IPS-11a (cell line): ENCODE measurements at regions not wholly inside any gene's neighbourhood (a gene's known extent, or its start where the extent isn't known, plus 50 kb on each side); places are given as distances from the start of the nearest gene placed in this dataset.
"Not testable (repeated sequence)": the region's sequence is repeated elsewhere in the genome, so short reads cannot be mapped to it uniquely, and the experiment has no call there.

ENCODE experiments used
- H3K4me3 ChIP-seq: one replicate; pipeline ENCODE4 v1.5.1; 2013; ENCODE audit warnings: low read depth, low read length, control low read depth

DNA sequence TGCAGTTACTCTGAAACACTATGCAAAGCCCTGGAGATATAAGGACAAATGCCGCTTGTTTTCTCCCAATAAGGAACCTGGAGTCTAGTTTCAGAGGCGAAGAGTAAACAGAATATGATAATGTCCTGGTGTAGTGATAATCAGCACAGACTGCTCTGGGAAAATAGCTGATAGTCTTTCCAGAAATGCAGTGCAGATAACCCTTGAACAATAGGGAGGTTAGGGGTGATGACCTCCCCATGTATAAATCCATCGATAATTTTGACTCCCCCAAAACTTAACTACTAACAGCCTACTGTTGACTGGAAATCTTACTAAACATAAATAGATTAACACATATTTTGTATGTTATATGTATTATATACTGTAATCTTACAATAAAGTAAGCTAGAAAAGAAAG lies 1280.9 kb upstream of the TENM3 start:
- H3K4me3 ChIP-seq = no peak overlapping the region

- no peak overlapping the region for H3K4me3 ChIP-seq
Measured at GRCh38 chr4:180966312-180966711, 1276.9 kb upstream of the TENM3 start.

DNA sequence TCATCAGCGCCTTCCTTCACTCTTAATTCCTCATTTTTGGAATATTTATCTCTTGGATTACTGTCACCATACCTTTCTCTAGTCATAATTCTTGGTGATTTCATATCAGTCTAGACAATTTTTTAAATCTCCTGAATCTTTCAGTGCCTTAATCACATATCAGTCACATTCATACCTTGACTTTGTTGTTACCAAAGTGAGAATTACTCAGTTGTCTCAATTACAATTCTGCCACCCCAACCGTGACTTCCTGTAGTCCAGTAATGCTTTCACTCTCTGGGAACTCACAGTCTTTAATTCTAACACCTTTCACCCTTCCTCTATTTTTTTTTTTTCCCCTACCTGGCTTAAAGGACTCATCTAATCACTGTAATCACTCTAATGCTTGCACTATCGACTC lies 1275.3 kb upstream of the TENM3 start:
- no peak overlapping the region for H3K4me3 ChIP-seq

DNA sequence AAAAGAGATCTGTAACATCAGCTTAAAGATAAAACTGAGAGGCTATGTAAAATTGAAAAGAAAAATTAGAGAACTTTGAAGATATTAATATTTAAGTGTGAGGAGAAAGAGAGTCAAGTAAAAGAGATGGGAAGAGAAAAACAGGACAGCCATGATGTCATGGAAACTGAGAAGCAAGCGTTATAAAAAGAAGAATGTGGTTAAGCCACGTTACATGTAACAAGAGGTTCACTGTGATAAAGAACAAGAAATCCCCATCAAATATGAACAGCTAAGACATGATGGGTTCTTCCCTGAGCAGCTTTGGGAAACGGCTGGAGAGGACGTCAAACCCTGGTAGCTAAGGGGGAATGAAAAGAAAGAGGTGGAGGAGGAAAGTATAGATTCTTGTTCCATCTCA lies 1269.3 kb upstream of the TENM3 start:
- no peak overlapping the region for H3K4me3 ChIP-seq

- H3K4me3 ChIP-seq = no peak overlapping the region
Measured at GRCh38 chr4:180990931-180991330, 1252.3 kb upstream of the TENM3 start.

DNA sequence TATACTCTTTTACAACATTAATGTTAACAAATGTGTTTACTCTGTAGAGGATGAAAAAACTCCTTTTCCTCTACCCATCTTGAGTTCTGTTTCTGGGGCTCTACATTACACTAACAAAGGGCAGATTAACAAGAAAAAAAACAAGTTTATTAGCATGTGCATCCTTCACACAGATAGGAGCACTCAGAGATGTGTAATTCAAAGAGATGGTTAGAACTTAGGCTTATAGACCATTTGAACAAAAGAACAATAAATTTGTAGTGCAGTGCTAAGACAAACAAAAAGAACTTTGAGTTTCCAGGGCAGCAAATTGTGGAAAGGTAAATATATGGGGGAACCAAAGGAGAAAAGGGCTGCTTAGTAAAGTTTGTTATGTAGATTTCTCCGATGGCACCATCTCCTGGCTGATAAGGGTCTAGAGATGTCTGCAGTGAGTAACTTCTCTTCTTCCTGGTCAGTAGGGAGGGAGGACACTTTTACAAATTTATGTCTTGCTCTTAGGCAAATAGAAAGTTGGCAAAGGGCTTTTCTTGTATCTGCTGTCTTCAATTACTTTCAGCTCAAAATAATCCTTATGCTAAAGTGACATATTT lies 1249.9 kb upstream of the TENM3 start:
- no peak overlapping the region for H3K4me3 ChIP-seq

GRCh38 chr4:180994722-180995121 lies 1248.5 kb upstream of the TENM3 start:
- no peak overlapping the region for H3K4me3 ChIP-seq

- H3K4me3 ChIP-seq = no peak overlapping the region
Measured at GRCh38 chr4:180999217-180999616, 1244.0 kb upstream of the TENM3 start.

- H3K4me3 ChIP-seq = no peak overlapping the region
Measured at GRCh38 chr4:181004056-181004455, 1239.1 kb upstream of the TENM3 start.

DNA sequence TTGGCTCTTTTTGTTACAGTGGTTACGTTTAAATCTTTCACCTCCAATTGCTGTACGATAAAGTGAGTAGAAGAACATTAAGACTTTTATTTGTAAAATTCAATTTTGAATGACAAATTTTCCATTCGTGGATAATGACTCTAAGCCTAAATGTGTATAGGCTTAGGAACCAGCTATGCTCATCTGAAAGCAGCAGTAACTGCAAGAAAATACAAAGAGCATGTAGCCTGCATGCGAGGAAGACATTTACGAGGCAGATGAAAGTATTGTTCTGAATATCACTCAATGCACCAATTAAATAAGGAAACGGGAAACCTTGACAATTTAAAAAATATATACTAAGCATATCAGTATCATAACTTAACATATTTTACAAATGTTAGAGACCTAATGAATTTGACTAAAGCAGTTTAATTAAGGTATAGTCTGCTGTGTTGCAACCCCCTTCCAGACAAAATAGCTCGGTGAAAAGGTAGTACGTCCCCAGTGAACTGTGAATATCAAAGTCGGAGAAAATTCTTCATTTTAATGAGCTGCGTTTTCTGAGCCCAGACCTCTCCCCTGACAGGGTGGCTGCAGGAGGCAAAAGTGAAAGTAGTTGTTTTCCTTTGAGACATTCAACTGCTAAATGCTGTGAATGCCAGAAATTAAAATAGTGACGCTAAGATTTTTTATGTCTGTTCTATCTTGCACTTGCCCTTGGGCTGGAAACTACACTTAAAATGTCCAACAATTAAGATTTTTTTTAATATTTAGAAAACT lies 1236.5 kb upstream of the TENM3 start:
- H3K4me3 ChIP-seq = no peak overlapping the region

- H3K4me3 ChIP-seq = no peak overlapping the region
Measured at GRCh38 chr4:181007751-181008150, 1235.5 kb upstream of the TENM3 start.

- no peak overlapping the region for H3K4me3 ChIP-seq
Measured at GRCh38 chr4:181008164-181008563, 1235.0 kb upstream of the TENM3 start.

- H3K4me3 ChIP-seq = no peak overlapping the region
Measured at GRCh38 chr4:181013162-181013561, 1230.0 kb upstream of the TENM3 start.

GRCh38 chr4:181017038-181017437 lies 1226.2 kb upstream of the TENM3 start:
- H3K4me3 ChIP-seq = no peak overlapping the region

DNA sequence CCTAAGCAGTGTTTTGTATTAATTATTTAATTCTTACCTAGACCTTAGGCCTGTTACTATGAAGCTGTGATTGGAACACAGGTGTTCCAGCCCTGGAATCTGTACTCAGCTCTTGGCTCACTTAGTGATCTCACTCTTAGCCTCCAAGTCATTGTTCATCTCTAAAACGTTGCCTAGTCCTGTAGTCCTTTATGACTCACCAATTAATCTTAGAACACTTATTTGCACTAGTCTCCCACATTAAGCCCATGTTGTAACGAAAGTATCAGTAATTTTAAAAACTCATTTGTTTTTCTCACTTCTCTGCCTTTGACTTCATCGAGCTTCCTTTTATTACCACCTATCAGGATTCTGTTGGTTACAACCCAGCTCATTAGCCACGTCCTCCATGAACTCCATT lies 1224.7 kb upstream of the TENM3 start:
- no peak overlapping the region for H3K4me3 ChIP-seq

DNA sequence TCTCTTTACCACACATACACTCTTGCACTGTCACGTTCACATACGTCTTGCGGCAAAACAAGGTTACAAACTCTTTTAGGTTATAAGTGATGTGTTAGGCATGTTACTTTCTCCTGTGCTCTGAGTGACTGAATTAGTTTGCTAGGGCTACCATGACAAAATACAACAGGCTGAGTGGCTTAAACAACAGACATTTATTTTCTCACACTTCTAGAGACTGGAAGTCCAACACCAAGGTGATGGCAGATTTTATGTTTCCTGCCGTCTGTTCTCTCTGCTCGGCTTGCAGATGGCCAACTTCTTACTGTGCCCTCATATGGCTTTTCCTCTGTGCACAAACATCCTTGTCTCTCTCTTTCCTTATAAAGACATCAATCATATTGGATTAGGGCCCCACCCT lies 1224.3 kb upstream of the TENM3 start:
- H3K4me3 ChIP-seq = no peak overlapping the region

DNA sequence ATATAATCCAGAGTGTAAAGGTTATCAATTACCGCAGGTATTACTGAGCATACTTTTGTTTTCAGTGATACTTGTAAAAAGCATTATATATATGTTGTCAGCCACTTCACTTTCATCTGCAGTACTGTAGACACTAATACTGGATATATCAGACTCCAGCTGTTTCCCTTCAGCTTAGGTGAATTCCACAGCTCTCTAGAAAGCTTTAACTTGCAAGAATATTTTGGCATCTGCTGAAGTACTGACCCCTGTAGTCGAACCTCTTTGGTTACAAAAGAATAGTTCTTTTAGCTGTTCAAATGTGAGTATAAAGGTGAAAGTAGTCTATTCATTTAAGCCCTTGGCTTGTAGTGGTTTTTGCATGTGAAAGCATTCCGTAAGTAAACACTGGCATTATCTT lies 1222.7 kb upstream of the TENM3 start:
- H3K4me3 ChIP-seq = no peak overlapping the region

DNA sequence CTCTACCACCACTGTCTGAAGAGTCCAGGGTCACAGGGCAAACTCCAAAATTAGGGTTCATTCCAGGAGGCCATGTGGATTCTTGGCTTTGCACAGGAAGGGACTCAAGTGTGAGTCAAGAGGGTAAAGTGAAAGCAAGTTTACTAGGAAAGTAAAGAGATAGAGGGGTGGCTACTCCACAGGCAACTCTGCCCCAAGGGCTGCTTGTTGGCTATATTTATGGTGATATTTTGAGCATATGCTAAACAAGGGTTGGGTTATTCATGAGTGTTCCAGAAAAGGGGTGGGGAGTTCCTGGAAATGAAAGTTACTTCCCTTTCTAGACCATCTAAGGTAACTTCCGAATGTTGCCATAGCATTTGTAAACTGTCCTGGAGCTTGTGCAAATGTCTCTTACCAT lies 1222.0 kb upstream of the TENM3 start:
- H3K4me3 ChIP-seq = no peak overlapping the region

- not testable (repeated sequence) for H3K4me3 ChIP-seq
Measured at GRCh38 chr4:181030135-181030921, 1212.9 kb upstream of the TENM3 start.

DNA sequence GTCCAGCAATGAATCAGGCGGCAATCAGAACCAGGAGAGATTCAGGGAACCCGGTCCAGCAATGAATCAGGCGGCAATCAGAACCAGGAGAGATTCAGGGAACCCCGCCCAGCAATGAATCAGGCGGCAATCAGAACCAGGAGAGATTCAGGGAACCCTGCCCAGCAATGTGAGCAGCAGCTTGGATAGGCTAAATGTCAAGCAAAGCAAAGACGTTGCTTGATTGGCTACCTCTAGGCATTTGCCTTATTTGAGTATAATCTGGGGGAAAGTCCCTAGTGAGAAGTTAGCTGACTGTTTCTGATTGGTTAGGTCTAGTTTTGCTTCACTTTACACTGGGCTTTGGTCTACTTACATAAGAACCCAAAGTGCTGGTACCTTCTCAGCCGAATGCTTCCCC lies 1212.2 kb upstream of the TENM3 start:
- H3K4me3 ChIP-seq = no peak overlapping the region

DNA sequence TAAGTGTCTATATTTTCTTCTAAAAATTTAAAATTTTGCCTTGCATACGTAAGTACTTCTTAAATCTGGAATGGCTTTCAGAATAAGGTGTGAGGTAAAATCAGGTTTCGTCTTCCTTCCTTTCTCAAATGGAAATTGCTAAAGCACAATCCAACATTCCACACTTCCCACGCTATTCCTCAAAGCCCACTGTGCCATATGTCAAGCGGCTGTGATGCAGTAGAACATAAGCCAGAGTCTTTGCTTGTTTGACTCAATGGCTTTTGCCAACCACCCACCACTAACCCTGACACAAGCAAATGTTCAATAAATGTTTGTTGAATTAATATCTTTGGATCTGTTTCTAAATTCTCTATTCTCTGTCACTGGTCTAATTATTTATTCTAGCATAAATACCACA lies 1199.7 kb upstream of the TENM3 start:
- no peak overlapping the region for H3K4me3 ChIP-seq

DNA sequence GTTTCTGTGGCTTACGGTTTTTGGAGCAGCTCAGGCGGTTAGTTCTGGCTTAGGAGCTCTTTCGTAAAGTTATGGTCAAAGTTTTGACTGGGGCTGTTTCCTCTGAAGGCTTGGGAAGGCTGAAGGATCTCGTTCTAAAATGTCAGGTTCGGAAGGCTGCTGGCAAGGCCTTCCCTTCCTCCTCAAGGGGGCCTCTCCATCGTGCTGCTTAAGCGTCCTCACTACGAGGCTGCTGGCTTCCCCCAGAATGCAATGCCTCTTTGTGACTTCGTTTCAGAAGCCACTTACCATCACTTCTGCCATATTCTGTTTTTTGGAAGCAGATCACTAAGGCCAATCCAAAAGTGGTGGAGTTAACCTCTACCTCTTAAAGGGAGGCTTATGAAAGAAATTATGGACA lies 1196.4 kb upstream of the TENM3 start:
- no peak overlapping the region for H3K4me3 ChIP-seq
